HCT116 (cell line): ENCODE measurements at regions not wholly inside any gene's neighbourhood (a gene's known extent, or its start where the extent isn't known, plus 50 kb on each side); places are given as distances from the start of the nearest gene placed in this dataset.

Experiments used
- ATAC-seq: fragments of 200-7000 bp; cut with Tn5 transposase; 2 replicates; pipeline ENCODE4 v1.9.1; 2020; ENCODE audit warnings: mild to moderate bottlenecking, moderate library complexity
- BruUV-seq: library from RNA; stranded (reverse); fragments of 400-500 nt; replicated peaks from 2 replicates; lab custom pipeline; 2021; lab: Mats Ljungman, UMichigan
- CTCF ChIA-PET: fragments of 300-600 bp; sonication (Branson Sonifier 250); formaldehyde crosslinking; loops from one replicate; lab custom pipeline; 2021; ENCODE audit warnings: antibody characterized with exemption; lab: Charles Lee
- POLR2A ChIA-PET: fragments of 300-600, 350-600 bp; sonication (Branson Sonifier 250); formaldehyde crosslinking; loops from one replicate; lab custom pipeline; 2021; ENCODE audit warnings: antibody characterized with exemption; lab: Charles Lee
- RAD21 ChIA-PET, 2 experiments: fragments of 300-600 bp; sonication (Branson Sonifier 250); formaldehyde crosslinking; loops; one replicate each; lab custom pipeline; 2023; ENCODE audit warnings: low total read pairs in 2 of 2; ENCODE audit not compliant: uncharacterized antibody in 2 of 2, unreplicated experiment in 2 of 2, low non-redundant PET in 1 of 2; lab: Charles Lee
- DNase-seq: peaks from one replicate; pipeline ENCODE4 v3.0.0-alpha.2; 2010; ENCODE audit warnings: low read depth, low spot score
- H2AFZ ChIP-seq: fragments of 200-600 bp; shearing (Covaris generic), sonication (generic); 2 replicates; pipeline ENCODE4 v1.6.1; 2017; ENCODE audit warnings: low read depth, mixed run types, mixed read lengths, antibody characterized with exemption, low read length; ENCODE audit not compliant: poor library complexity, severe bottlenecking
- H3K27ac ChIP-seq: 2 replicates; pipeline ENCODE4 v1.5.1; 2012; ENCODE audit warnings: low read depth, low read length
- H3K27me3 ChIP-seq: fragments of 200-600 bp; sonication (generic); 2 replicates; pipeline ENCODE4 v1.6.1; 2016; ENCODE audit warnings: mixed run types, low read length, mixed read lengths; ENCODE audit not compliant: insufficient read depth
- H3K36me3 ChIP-seq, 2 experiments: fragments of 200-500 bp in 1 of 2; fragments of 200-600 bp in 1 of 2; sonication (Bioruptor generic) in 1 of 2; sonication (generic) in 1 of 2; 2 replicates each; pipeline versions ENCODE4 v1.5.1 to v1.6.1; 2014 to 2016; ENCODE audit warnings: low read length in 2 of 2, inconsistent platforms in 1 of 2, mixed read lengths in 1 of 2, mixed run types in 1 of 2; ENCODE audit not compliant: insufficient read depth in 2 of 2, control insufficient read depth in 1 of 2
- H3K4me1 ChIP-seq, 2 experiments: fragments of 200-600 bp in 1 of 2; sonication (generic) in 1 of 2; 2 replicates each; pipeline versions ENCODE4 v1.5.1 to v1.6.1; 2012 to 2017; ENCODE audit warnings: low read length in 2 of 2, inconsistent platforms in 1 of 2, mild to moderate bottlenecking in 1 of 2, mixed read lengths in 1 of 2, mixed run types in 1 of 2, moderate library complexity in 1 of 2; ENCODE audit not compliant: insufficient read depth in 2 of 2, control insufficient read depth in 1 of 2
- H3K4me2 ChIP-seq: fragments of 200-600 bp; sonication (generic); 2 replicates; pipeline ENCODE4 v1.6.1; 2017; ENCODE audit warnings: mixed run types, low read length, mixed read lengths
- H3K4me3 ChIP-seq, 2 experiments: fragments of 200-600 bp in 1 of 2; sonication (generic) in 1 of 2; replicated peaks in 1 of 2; 2 replicates each; pipeline ENCODE4 v1.5.1; 2011 to 2016; ENCODE audit warnings: low read length in 2 of 2, control low read depth in 1 of 2, low read depth in 1 of 2, mild to moderate bottlenecking in 1 of 2, mixed read lengths in 1 of 2, mixed run types in 1 of 2
- H3K79me2 ChIP-seq: fragments of 200-600 bp; sonication (generic); 2 replicates; pipeline ENCODE4 v1.6.1; 2017; ENCODE audit warnings: mild to moderate bottlenecking, mixed run types, low read length, moderate library complexity, mixed read lengths; ENCODE audit not compliant: insufficient read depth
- H3K9ac ChIP-seq: fragments of 200-600 bp; sonication (generic); 2 replicates; pipeline ENCODE4 v1.6.1; 2016; ENCODE audit warnings: low read length, mixed read lengths
- H3K9me2 ChIP-seq: fragments of 200-600 bp; sonication (generic), shearing (Covaris generic); 2 replicates; pipeline ENCODE4 v1.6.1; 2017; ENCODE audit warnings: mixed run types, mild to moderate bottlenecking, moderate library complexity; ENCODE audit not compliant: insufficient read depth
- H3K9me3 ChIP-seq, 2 experiments: fragments of 200-500 bp in 1 of 2; fragments of 200-600 bp in 1 of 2; sonication (Bioruptor generic) in 1 of 2; sonication (generic) in 1 of 2; 2 replicates each; pipeline ENCODE4 v1.6.1; 2014 to 2017; ENCODE audit warnings: low read length in 2 of 2, mixed read lengths in 2 of 2, inconsistent platforms in 1 of 2, low read depth in 1 of 2, mild to moderate bottlenecking in 1 of 2, mixed run types in 1 of 2, moderate library complexity in 1 of 2; ENCODE audit not compliant: control insufficient read depth in 1 of 2, insufficient read depth in 1 of 2
- H4K20me1 ChIP-seq: fragments of 200-600 bp; sonication (generic), shearing (Covaris generic); 2 replicates; pipeline ENCODE4 v1.6.1; 2017; ENCODE audit warnings: mixed run types, mild to moderate bottlenecking, moderate library complexity; ENCODE audit not compliant: insufficient read depth
- CBX3 ChIP-seq: IDR thresholded peaks from 2 replicates; pipeline ENCODE4 v1.6.1; 2012; ENCODE audit warnings: low read depth
- CEBPB ChIP-seq: IDR thresholded peaks from 2 replicates; pipeline ENCODE4 v1.6.1; 2012; ENCODE audit warnings: low read depth
- ELF1 ChIP-seq: IDR thresholded peaks from 2 replicates; pipeline ENCODE4 v1.6.1; 2012; ENCODE audit warnings: low read depth, borderline replicate concordance
- EZH2 ChIP-seq: fragments of 200-600 bp; sonication (generic); IDR thresholded peaks from 2 replicates; pipeline ENCODE4 v1.6.1; 2017; ENCODE audit warnings: antibody characterized with exemption, mixed run types
- EZH2phosphoT487 ChIP-seq: fragments of 200-600 bp; IDR thresholded peaks from 2 replicates; pipeline ENCODE4 v1.6.1; 2018; ENCODE audit warnings: antibody characterized with exemption, borderline replicate concordance
- JUND ChIP-seq: IDR thresholded peaks from 2 replicates; pipeline ENCODE4 v1.6.1; 2012
- MAX ChIP-seq: IDR thresholded peaks from 2 replicates; pipeline ENCODE4 v1.6.1; 2012
- POLR2A ChIP-seq: IDR thresholded peaks from 2 replicates; pipeline ENCODE4 v1.7.0; 2011; ENCODE audit warnings: borderline replicate concordance; ENCODE audit not compliant: insufficient read depth, insufficient read length; ENCODE audit errors: extremely low read depth
- RAD21 ChIP-seq: IDR thresholded peaks from 2 replicates; pipeline ENCODE4 v1.6.1; 2012; ENCODE audit warnings: low read depth, mild to moderate bottlenecking
- REST ChIP-seq: IDR thresholded peaks from 2 replicates; pipeline ENCODE4 v1.6.1; 2012; ENCODE audit warnings: low read depth
- YY1 ChIP-seq: IDR thresholded peaks from 2 replicates; pipeline ENCODE4 v1.6.1; 2011; ENCODE audit warnings: low read length, low read depth, moderate library complexity, mild to moderate bottlenecking; ENCODE audit not compliant: insufficient replicate concordance; ENCODE audit errors: extremely low read depth
- ZFX ChIP-seq: fragments of 450-650 bp; IDR thresholded peaks from 2 replicates; pipeline ENCODE4 v1.6.1; 2017
- ZNF274 ChIP-seq: fragments of 200-500 bp; sonication (Bioruptor generic); IDR thresholded peaks from 2 replicates; pipeline ENCODE4 v1.6.1; 2014; ENCODE audit warnings: mild to moderate bottlenecking, low read depth, low read length, inconsistent platforms
- intact Hi-C: fragments of 100-400 bp; cut with micrococcal nuclease; formaldehyde crosslinking; loops from 2 replicates; pipeline ENCODE4 v1.10.0; 2022
- TF ChIP-seq, protein P1 (sequence below): IDR thresholded peaks from 2 replicates; pipeline ENCODE4 v1.6.1; 2012
- TF ChIP-seq, protein P2 (sequence below): IDR thresholded peaks from 2 replicates; pipeline ENCODE4 v1.6.1; 2011; ENCODE audit warnings: mild to moderate bottlenecking, low read length, moderate library complexity; ENCODE audit not compliant: insufficient replicate concordance; ENCODE audit errors: extremely low read depth

GRCh38 chr5:88063813-88064212 lies 204.8 kb downstream of the TMEM161B start:
- ChIA-PET CTCF (no interaction called here), POLR2A (no interaction called here)

DNA sequence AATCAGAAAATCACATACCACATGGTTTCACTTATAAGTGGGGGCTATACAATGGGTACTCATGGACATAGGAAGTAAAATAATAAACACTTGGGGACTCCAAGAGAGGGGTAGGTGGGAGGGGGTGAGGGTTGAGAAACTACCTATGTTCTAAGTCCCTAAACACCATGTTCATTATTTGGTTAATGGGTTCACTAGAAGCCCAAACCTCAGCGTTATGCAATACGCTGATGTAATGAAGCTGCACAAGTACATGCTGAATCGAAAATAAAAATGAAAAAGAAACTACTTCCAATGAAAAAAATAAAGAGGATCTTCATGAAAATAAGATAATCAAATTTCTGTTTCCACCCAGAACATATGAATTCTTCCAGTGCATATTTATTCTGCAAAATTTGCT lies 208.5 kb downstream of the TMEM161B start:
- no peaks in the 10 kb centered on the region for H3K36me3 ChIP-seq
- no peaks in the 10 kb centered on the region for H3K79me2 ChIP-seq
- H3K4me1 ChIP-seq = no peaks in the 10 kb centered on the region
- no TSS peak for BruUV-seq
- no peak for TF ChIP-seq YY1
- TF ChIP-seq, protein P1, sequence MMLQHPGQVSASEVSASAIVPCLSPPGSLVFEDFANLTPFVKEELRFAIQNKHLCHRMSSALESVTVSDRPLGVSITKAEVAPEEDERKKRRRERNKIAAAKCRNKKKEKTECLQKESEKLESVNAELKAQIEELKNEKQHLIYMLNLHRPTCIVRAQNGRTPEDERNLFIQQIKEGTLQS = no peak
- no peak for TF ChIP-seq EZH2phosphoT487
- no peak for TF ChIP-seq CEBPB
- no peak for TF ChIP-seq ZFX
- TF ChIP-seq, protein P2, sequence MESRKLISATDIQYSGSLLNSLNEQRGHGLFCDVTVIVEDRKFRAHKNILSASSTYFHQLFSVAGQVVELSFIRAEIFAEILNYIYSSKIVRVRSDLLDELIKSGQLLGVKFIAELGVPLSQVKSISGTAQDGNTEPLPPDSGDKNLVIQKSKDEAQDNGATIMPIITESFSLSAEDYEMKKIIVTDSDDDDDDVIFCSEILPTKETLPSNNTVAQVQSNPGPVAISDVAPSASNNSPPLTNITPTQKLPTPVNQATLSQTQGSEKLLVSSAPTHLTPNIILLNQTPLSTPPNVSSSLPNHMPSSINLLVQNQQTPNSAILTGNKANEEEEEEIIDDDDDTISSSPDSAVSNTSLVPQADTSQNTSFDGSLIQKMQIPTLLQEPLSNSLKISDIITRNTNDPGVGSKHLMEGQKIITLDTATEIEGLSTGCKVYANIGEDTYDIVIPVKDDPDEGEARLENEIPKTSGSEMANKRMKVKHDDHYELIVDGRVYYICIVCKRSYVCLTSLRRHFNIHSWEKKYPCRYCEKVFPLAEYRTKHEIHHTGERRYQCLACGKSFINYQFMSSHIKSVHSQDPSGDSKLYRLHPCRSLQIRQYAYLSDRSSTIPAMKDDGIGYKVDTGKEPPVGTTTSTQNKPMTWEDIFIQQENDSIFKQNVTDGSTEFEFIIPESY = no peak
- TF ChIP-seq MAX = no peak
- no peak for TF ChIP-seq ZNF274
- no peak for TF ChIP-seq JUND
- TF ChIP-seq REST = no peak
- POLR2A ChIA-PET = no interaction called here
- DNase-seq (no peak), ATAC-seq (no peak)
- H3K9me3 ChIP-seq = no peaks in the 10 kb centered on the region
- no peaks in the 10 kb centered on the region for H3K9me2 ChIP-seq
- CTCF ChIA-PET = no interaction called here
- H3K27ac ChIP-seq = no peak overlapping the region
- H4K20me1 ChIP-seq = no peaks in the 10 kb centered on the region
- H2AFZ ChIP-seq = no peak overlapping the region
- no peak overlapping the region for H3K9ac ChIP-seq
- RAD21 ChIA-PET = no interaction called here
- H3K4me2 ChIP-seq = no peak overlapping the region
- no peak overlapping the region for H3K4me3 ChIP-seq
- no peaks in the 10 kb centered on the region for H3K27me3 ChIP-seq
- intact Hi-C loops = no loop called here

More at GRCh38 chr5:88063813-88064212, 204.8 kb downstream of the TMEM161B start:
- Histone ChIP-seq H2AFZ (no peak overlapping the region), H3K79me2 (no peaks in the 10 kb centered on the region), H3K9me3 (no peaks in the 10 kb centered on the region), H3K36me3 (no peaks in the 10 kb centered on the region), H4K20me1 (no peaks in the 10 kb centered on the region), H3K27me3 (no peaks in the 10 kb centered on the region), H3K4me1 (no peaks in the 10 kb centered on the region), H3K4me2 (no peak overlapping the region), H3K9ac (no peak overlapping the region), H3K9me2 (no peaks in the 10 kb centered on the region), H3K4me3 (no peak overlapping the region), H3K27ac (no peak overlapping the region)
- intact Hi-C loops = no loop called here
- no TSS peak for BruUV-seq
- RAD21 ChIA-PET = no interaction called here
- no peak for DNase-seq
- ATAC-seq = no peak
- no peak for TF ChIP-seq ELF1
- TF ChIP-seq EZH2 = no peak
- no peak for TF ChIP-seq CBX3
- no peak for TF ChIP-seq POLR2A
- TF ChIP-seq, protein P1 = no peak
- no peak for TF ChIP-seq RAD21
- TF ChIP-seq YY1 = no peak
- no peak for TF ChIP-seq ZFX
